ENCODE measurements at regions not wholly inside any gene's neighbourhood (a gene's known extent, or its start where the extent isn't known, plus 50 kb on each side); places are given as distances from the start of the nearest gene placed in this dataset.
A peak's percentile ranks its signal among the peaks of the same experiment; 100 is the strongest.

- TF ChIP-seq CTCF (conservative IDR thresholded peaks at IDR 0.05; ENCODE audit: low read length), result no peak
- no peak overlapping the region for H3K4me3 ChIP-seq (ENCODE audit: low read length)
- no peak for DNase-seq (ENCODE audit: low read depth)
These were observed 192.3 kb downstream of the DEPDC1B start for GRCh38 chr5:60507687-60508086.

GRCh38 chr5:60505373-60506171 lies 194.4 kb downstream of the DEPDC1B start:
- H3K4me3 ChIP-seq (ENCODE audit: low read length), result no peak overlapping the region
- DNase-seq (ENCODE audit: low read depth), result no peak
- TF ChIP-seq CTCF (conservative IDR thresholded peaks at IDR 0.05; ENCODE audit: low read length), result no peak

- no peak overlapping the region for H3K4me3 ChIP-seq (ENCODE audit: low read length)
- TF ChIP-seq CTCF (conservative IDR thresholded peaks at IDR 0.05; ENCODE audit: low read length), result no peak
- no peak for DNase-seq (ENCODE audit: low read depth)
These were observed 195.6 kb downstream of the DEPDC1B start for GRCh38 chr5:60504342-60504741.

- H3K4me3 ChIP-seq (ENCODE audit: low read length), result no peak overlapping the region
- no peak for TF ChIP-seq CTCF (conservative IDR thresholded peaks at IDR 0.05; ENCODE audit: low read length)
- no peak for DNase-seq (ENCODE audit: low read depth)
These were observed 196.2 kb downstream of the DEPDC1B start for GRCh38 chr5:60503771-60504170.

GRCh38 chr5:60497706-60498500 lies 202.1 kb downstream of the DEPDC1B start:
- no peak for TF ChIP-seq CTCF (conservative IDR thresholded peaks at IDR 0.05; ENCODE audit: low read length)
- no peak overlapping the region for H3K4me3 ChIP-seq (ENCODE audit: low read length)
- DNase-seq (ENCODE audit: low read depth), result peak; percentile 47

- H3K4me3 ChIP-seq (ENCODE audit: low read length), result no peak overlapping the region
- DNase-seq (ENCODE audit: low read depth), result no peak
These were observed 204.1 kb downstream of the DEPDC1B start for GRCh38 chr5:60495644-60496520.

More at GRCh38 chr5:60495644-60496520, 204.1 kb downstream of the DEPDC1B start:
- no peak for TF ChIP-seq CTCF (conservative IDR thresholded peaks at IDR 0.05; ENCODE audit: low read length)

Measured in AG10803 (cell line).